GM23248 (cell line): ENCODE measurements at regions not wholly inside any gene's neighbourhood (a gene's known extent, or its start where the extent isn't known, plus 50 kb on each side); places are given as distances from the start of the nearest gene placed in this dataset.

Experiments
- DNase-seq: peaks from one replicate; pipeline ENCODE4 v3.0.0-alpha.2; 2015
- H2AFZ ChIP-seq: fragments of 200-600 bp; sonication (generic); 2 replicates; pipeline ENCODE4 v1.6.1; 2016; ENCODE audit warnings: antibody characterized with exemption
- H3F3A ChIP-seq: fragments of 200-600 bp; sonication (generic); 2 replicates; pipeline ENCODE4 v1.6.1; 2016; ENCODE audit warnings: mild to moderate bottlenecking, antibody characterized with exemption, mixed run types; ENCODE audit not compliant: insufficient read depth
- H3K27ac ChIP-seq: fragments of 200-600 bp; sonication (generic); 2 replicates; pipeline ENCODE4 v1.5.1; 2016; ENCODE audit warnings: mild to moderate bottlenecking
- H3K27me3 ChIP-seq: fragments of 200-600 bp; sonication (generic); replicated peaks from 2 replicates; pipeline ENCODE4 v1.6.1; 2016; ENCODE audit warnings: mild to moderate bottlenecking; ENCODE audit not compliant: insufficient read depth
- H3K36me3 ChIP-seq: fragments of 200-600 bp; sonication (generic); 2 replicates; pipeline ENCODE4 v1.6.1; 2016; ENCODE audit warnings: low read depth, mild to moderate bottlenecking
- H3K4me1 ChIP-seq: fragments of 200-600 bp; sonication (generic); 2 replicates; pipeline ENCODE4 v1.6.1; 2016; ENCODE audit warnings: mild to moderate bottlenecking; ENCODE audit not compliant: insufficient read depth
- H3K4me2 ChIP-seq: fragments of 200-600 bp; sonication (generic); one replicate; pipeline ENCODE4 v1.6.1; 2016; ENCODE audit warnings: mild to moderate bottlenecking; ENCODE audit not compliant: unreplicated experiment
- H3K4me3 ChIP-seq: fragments of 200-600 bp; sonication (generic); 2 replicates; pipeline ENCODE4 v1.5.1; 2016; ENCODE audit warnings: mild to moderate bottlenecking
- H3K79me2 ChIP-seq: fragments of 200-600 bp; sonication (generic); 2 replicates; pipeline ENCODE4 v1.6.1; 2016; ENCODE audit warnings: mild to moderate bottlenecking; ENCODE audit not compliant: insufficient read depth
- H3K9ac ChIP-seq: fragments of 200-600 bp; sonication (generic); 2 replicates; pipeline ENCODE4 v1.6.1; 2016; ENCODE audit warnings: mild to moderate bottlenecking
- H3K9me2 ChIP-seq: fragments of 200-600 bp; sonication (generic); 2 replicates; pipeline ENCODE4 v1.6.1; 2016; ENCODE audit warnings: mixed run types, mild to moderate bottlenecking, moderate library complexity; ENCODE audit not compliant: insufficient read depth
- H3K9me3 ChIP-seq: fragments of 200-600 bp; sonication (generic); one replicate; pipeline ENCODE4 v1.6.1; 2017; ENCODE audit warnings: low read depth
- H4K20me1 ChIP-seq: fragments of 200-600 bp; sonication (generic); 2 replicates; pipeline ENCODE4 v1.6.0; 2016; ENCODE audit not compliant: insufficient read depth
- EZH2 ChIP-seq: fragments of 200-600 bp; sonication (generic); IDR thresholded peaks from 2 replicates; pipeline ENCODE4 v1.6.1; 2018; ENCODE audit warnings: antibody characterized with exemption, mild to moderate bottlenecking; ENCODE audit not compliant: insufficient read depth, poor library complexity, severe bottlenecking
- EZH2phosphoT487 ChIP-seq: fragments of 200-600 bp; sonication (generic); IDR thresholded peaks from 2 replicates; pipeline ENCODE4 v1.6.1; 2018; ENCODE audit warnings: antibody characterized with exemption, moderate library complexity, mild to moderate bottlenecking, low read depth; ENCODE audit not compliant: insufficient read depth
- WGBS, 2 experiments: methylation state at CpG; one replicate each; pipeline ENCODE4 v1.1.6; 2015 to 2017; ENCODE audit warnings: low lambda C conversion rate in 2 of 2, low coverage in 1 of 2; ENCODE audit errors: missing lambda C conversion rate in 2 of 2; 5-methylcytosine and 5-hydroxymethylcytosine counted together
- in situ Hi-C: fragments of 300-500 bp; cut with MboI; formaldehyde crosslinking; loops from 2 replicates; pipeline ENCODE4 v1.15.0; 2020

DNA sequence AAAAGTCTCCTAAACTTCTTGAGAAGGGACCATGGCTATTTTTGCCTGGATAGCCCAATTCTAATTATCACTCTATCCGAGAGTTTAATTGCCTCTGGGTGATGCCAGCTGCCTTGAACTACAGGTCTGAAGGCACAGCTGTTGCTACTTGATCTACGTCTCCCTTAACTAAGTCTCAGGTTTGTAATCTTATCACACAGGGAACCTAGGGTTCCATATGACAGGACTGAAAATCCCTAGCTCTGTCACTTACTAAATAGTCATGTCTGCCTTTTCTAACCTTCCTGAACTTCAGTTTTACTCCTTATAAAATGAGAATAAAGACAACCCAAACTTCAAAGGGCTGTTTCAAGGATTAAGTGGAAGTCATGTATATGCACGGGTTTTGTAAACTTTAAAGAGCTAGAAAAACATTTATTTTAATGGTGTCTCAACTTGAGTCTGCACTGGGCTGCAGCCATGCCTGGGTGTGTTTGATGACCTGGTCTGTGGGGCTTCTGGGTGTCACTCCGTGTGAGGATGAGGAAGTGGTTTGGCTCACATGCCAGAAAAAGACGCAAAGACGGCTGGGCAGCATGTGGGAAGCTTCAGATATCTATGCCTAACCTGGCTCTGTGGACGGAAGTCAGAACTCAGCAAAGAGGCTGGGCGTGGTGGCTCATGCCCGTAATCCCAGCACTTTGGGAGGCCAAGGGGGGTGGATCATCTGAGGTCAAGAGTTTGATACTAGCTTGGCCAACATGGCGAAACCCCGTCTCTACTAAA lies 129.3 kb upstream of the SLC44A1 start:
- H3F3A ChIP-seq: no peaks in the 10 kb centered on the region
- H4K20me1 ChIP-seq: no peaks in the 10 kb centered on the region
- no peaks in the 10 kb centered on the region for H3K9me3 ChIP-seq
- H2AFZ ChIP-seq: no peak overlapping the region
- no peak overlapping the region for H3K27ac ChIP-seq
- 73 to 75% methylated on average over 11 of the region's 11 CpGs for WGBS, 2 experiments
- no peaks in the 10 kb centered on the region for H3K27me3 ChIP-seq
- no peak overlapping the region for H3K9ac ChIP-seq
- H3K4me2 ChIP-seq: no peak overlapping the region
- TF ChIP-seq EZH2phosphoT487 (no peak), EZH2 (no peak)
- H3K4me3 ChIP-seq: no peak overlapping the region
- no peaks in the 10 kb centered on the region for H3K4me1 ChIP-seq
- H3K79me2 ChIP-seq: no peaks in the 10 kb centered on the region
- no peaks in the 10 kb centered on the region for H3K9me2 ChIP-seq
- no peaks in the 10 kb centered on the region for H3K36me3 ChIP-seq
- no peak for DNase-seq
- in situ Hi-C loops: no loop called here

DNA sequence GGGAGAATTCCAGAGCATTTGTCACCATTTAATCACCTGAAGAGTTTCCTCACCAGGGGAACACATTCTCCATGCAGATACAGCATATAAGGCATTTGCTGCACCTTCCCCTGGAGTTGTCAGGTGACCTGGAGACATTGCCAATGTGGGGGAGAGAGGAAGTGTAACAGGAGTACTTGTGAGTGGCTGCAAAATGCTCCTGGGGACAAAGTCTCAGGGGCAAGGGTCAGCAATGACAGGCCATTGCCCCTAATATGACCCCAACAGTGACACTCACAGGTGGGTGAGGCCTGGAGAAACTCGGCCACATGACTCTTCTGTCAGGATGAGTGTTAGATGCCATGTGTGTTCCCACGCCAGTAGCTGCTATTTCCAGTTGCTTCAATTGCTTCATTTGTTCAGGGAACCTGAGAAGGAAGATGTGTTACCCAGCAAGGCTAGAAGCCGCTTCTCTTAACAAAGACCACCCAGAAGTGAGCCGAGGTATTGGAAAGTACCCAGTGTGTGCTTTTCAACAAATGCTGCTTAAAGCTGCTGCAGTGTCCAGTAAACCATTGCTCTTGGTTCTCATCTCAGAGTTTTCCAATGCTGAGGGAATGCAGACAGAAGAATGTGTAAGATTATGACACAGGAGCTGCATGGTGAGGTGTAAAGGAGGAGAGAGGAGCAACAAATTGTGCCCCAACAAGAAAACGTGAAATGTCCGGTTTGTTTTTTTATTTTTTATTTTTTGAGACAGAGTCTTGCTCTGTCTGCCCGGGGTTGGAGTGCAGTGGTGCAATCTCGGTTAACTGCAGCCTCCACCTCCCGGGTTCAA lies 128.2 kb upstream of the SLC44A1 start:
- H3K4me2 ChIP-seq: no peak overlapping the region
- H3K4me1 ChIP-seq: no peaks in the 10 kb centered on the region
- 90 to 96% methylated on average over 9 of the region's 9 CpGs for WGBS, 2 experiments
- H3K27me3 ChIP-seq: no peaks in the 10 kb centered on the region
- in situ Hi-C loops: no loop called here
- no peaks in the 10 kb centered on the region for H4K20me1 ChIP-seq
- no peaks in the 10 kb centered on the region for H3K9me3 ChIP-seq
- no peak for TF ChIP-seq EZH2
- TF ChIP-seq EZH2phosphoT487: no peak
- DNase-seq: no peak
- H3K79me2 ChIP-seq: no peaks in the 10 kb centered on the region
- H3K4me3 ChIP-seq: no peak overlapping the region
- H3K9ac ChIP-seq: no peak overlapping the region
- H3K9me2 ChIP-seq: no peaks in the 10 kb centered on the region
- H3F3A ChIP-seq: no peaks in the 10 kb centered on the region
- H3K36me3 ChIP-seq: no peaks in the 10 kb centered on the region
- H3K27ac ChIP-seq: no peak overlapping the region
- no peak overlapping the region for H2AFZ ChIP-seq

DNA sequence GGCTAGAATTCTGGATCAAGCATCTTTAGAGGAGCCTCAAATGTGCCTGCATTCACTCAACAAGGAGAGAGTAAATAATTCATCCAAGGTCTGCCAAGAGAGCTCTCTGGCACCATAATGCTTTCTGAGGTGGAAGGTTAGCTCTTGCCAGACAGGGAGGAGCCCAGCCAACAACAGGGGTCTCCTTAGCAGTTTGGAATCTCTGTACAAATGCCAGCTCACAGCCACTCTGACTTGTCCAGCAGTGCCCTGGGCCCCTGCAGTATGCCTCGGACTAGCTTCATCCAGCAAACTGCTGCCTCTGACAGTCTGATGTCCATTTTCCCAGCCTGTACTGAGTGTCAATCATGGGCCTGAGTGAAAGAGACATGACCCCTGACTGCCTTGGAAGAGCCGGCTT lies 127.2 kb upstream of the SLC44A1 start:
- no peak overlapping the region for H3K9ac ChIP-seq
- in situ Hi-C loops: no loop called here
- H3K27me3 ChIP-seq: no peaks in the 10 kb centered on the region
- 94 to 100% methylated on average over 2 of the region's 2 CpGs for WGBS, 2 experiments
- H3K36me3 ChIP-seq: no peaks in the 10 kb centered on the region
- no peaks in the 10 kb centered on the region for H3F3A ChIP-seq
- H2AFZ ChIP-seq: no peak overlapping the region
- no peak for DNase-seq
- no peaks in the 10 kb centered on the region for H3K4me1 ChIP-seq
- H4K20me1 ChIP-seq: no peaks in the 10 kb centered on the region
- no peaks in the 10 kb centered on the region for H3K9me2 ChIP-seq
- no peaks in the 10 kb centered on the region for H3K79me2 ChIP-seq
- H3K4me3 ChIP-seq: no peak overlapping the region
- H3K9me3 ChIP-seq: no peaks in the 10 kb centered on the region
- no peak for TF ChIP-seq EZH2phosphoT487
- no peak for TF ChIP-seq EZH2
- no peak overlapping the region for H3K4me2 ChIP-seq
- no peak overlapping the region for H3K27ac ChIP-seq

DNA sequence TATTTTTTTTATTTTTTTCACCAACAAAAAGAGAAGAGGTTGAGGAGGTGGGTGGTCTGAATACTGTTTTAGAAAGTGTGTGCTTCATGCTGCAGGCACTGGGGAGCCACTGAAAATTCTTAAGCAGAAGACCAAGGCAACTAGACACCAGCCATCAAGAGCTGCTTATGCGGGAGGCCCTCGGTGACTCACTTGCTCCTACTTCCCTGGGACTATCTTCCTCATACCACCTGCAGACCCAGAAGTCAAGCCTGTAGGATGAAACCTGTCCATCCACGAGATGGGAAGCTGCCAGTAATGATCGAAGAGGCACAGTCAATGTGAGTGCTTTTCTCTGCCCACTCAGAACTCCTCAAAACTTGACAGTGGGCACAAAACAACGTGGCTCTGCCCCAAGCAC lies 125.8 kb upstream of the SLC44A1 start:
- no peak for DNase-seq
- H3K9ac ChIP-seq: no peak overlapping the region
- no peaks in the 10 kb centered on the region for H3K4me1 ChIP-seq
- no peak overlapping the region for H3K27ac ChIP-seq
- no peak overlapping the region for H3K4me2 ChIP-seq
- TF ChIP-seq EZH2: no peak
- TF ChIP-seq EZH2phosphoT487: no peak
- H3K9me3 ChIP-seq: no peaks in the 10 kb centered on the region
- H3K9me2 ChIP-seq: no peaks in the 10 kb centered on the region
- no peaks in the 10 kb centered on the region for H3K27me3 ChIP-seq
- H3K36me3 ChIP-seq: no peaks in the 10 kb centered on the region
- no peaks in the 10 kb centered on the region for H3F3A ChIP-seq
- H4K20me1 ChIP-seq: no peaks in the 10 kb centered on the region
- 92 to 100% methylated on average over 5 of the region's 5 CpGs for WGBS, 2 experiments
- H2AFZ ChIP-seq: no peak overlapping the region
- in situ Hi-C loops: no loop called here
- H3K79me2 ChIP-seq: no peaks in the 10 kb centered on the region
- H3K4me3 ChIP-seq: no peak overlapping the region
